HG03354 (cell line): ENCODE measurements at regions not wholly inside any gene's neighbourhood (a gene's known extent, or its start where the extent isn't known, plus 50 kb on each side); places are given as distances from the start of the nearest gene placed in this dataset.
"Not testable (repeated sequence)": the region's sequence is repeated elsewhere in the genome, so short reads cannot be mapped to it uniquely, and the experiment has no call there.

ENCODE experiments used
- ATAC-seq: cut with Tn5 transposase; IDR thresholded peaks from one replicate; pipeline ENCODE4 v1.9.1; 2021; ENCODE audit warnings: mild to moderate bottlenecking; ENCODE audit not compliant: unreplicated experiment, poor library complexity, severe bottlenecking

DNA sequence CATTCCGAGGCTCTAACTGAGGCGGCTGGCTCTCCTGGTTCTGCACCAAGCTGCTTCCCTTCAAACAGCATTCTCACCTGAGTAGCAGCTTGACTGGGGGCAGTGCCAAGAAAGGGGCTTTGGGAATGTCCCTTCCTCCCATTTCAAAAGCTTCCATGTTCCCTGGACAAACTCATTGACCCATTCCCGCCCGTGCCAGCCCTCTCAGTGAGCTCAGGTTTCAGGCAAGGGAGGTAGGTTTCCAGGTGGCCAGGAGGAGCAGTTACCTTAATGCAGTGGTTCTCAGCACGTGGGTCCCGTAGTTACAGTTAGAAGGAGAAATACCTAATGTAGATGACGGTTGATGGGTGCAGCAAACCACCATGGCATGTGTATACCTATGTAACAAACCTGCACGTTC, 135.2 kb downstream of the ELOVL4 start:
- no peak for ATAC-seq

DNA sequence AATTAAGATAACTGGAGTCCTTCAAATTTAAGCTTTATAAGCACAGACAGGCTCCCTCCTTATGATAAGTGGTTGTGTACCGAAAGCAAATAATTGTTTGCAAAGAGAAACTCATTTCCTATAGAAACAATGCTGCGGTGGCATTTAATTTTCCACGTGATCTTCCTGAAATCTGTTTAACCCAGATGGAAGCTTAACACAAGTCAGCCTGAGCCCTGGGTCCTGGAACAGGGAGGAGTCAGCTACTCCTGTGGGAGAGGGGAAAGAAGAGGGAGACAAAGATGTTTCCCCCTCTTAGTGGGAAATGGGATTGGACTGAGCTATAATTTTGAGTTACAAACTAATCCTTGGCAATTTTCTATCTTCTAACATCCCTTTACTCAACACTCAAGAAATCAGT, 136.5 kb downstream of the ELOVL4 start:
- no peak for ATAC-seq

DNA sequence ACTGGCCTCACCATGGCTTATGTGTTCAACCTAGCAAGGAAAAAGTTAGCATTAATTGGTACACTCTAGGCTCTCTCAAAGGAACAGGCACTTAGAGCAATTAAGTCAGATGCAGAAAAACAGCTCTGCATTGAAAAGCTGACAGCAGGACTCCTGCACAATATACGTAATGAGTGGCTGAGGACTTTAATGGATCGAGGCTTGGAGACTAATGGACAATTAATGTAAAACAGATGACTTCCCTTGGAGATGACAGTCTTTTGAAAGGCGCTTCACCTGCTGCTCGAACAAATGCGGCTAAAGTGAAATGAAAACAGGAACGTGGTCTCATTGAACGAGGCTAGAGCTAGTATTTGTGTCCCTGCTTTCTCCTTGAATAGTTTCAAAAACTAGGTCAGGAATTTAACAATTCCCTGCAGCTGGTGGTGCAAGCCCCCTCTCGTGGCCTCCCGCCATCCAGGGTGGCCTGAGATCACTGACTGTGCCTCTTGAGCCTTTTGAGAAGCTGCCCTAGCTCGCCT, 137.1 kb downstream of the ELOVL4 start:
- ATAC-seq: no peak

DNA sequence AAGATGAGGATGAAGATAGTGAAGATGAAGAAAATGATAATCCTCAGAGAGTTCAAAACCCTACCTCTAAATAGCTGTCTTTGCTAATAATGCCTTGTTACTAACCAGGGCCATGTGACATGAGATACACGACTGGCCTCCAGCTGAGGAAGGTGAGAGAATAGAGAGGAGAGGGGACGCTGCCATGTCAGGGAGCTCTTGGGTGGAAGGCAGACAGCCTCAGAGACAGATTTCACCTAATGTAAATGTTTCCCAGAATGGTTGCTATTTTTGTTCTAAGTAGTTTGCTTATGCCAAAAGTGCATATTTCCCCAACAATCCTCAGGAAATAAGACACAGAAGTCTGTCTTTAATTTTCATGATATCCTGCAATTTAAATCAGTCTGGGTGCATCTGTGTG, 138.4 kb downstream of the ELOVL4 start:
- ATAC-seq: no peak

GRCh38 chr6:79806661-79807060, 140.7 kb downstream of the ELOVL4 start:
- not testable (repeated sequence) for ATAC-seq

DNA sequence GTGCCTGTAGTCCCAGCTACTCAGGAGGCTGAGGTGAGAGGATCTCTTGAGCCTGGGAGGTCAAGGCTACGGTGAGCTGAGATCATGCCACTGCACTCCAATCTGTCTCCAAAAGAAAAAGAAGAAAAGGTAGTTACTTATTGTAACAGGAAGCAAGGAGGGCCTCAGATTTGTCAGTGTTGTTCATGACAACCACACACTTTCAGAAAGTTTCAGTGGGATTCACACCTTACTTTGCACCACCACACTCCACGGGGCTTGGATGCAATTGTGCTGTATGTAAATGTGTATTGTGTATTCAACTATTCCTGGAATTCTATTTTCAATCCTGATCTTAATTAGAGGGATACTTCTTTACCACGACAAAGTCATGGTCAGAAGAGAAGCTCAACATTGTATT, 142.6 kb downstream of the ELOVL4 start:
- no peak for ATAC-seq

- ATAC-seq: no peak
These were observed 143.4 kb downstream of the ELOVL4 start for GRCh38 chr6:79803917-79804316.

- no peak for ATAC-seq
These were observed 144.6 kb downstream of the ELOVL4 start for GRCh38 chr6:79802657-79803300.

- ATAC-seq: no peak
These were observed 146.0 kb downstream of the ELOVL4 start for GRCh38 chr6:79801362-79801761.

DNA sequence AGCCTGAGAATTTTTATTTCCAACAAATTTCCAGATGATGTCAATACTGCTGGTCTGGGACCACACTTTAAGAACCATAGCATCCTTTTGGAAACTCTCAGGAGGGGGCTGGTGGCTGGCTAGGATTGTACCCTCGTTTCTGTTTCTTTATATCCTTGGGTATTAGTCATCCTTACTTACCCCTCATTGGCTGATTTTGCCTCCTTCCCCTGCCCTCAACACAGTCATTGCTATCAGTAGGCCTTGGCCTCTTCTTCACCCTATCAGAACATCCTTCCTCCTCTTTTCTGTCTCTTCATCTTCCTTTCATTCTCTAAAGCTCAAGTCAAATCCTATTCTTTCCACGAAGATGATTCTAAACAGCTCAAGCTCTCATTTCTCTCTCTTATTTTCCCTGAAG, 148.5 kb downstream of the ELOVL4 start:
- no peak for ATAC-seq

- ATAC-seq: no peak
These were observed 149.4 kb downstream of the ELOVL4 start for GRCh38 chr6:79797912-79798311.

GRCh38 chr6:79797163-79797764, 150.1 kb downstream of the ELOVL4 start:
- ATAC-seq: no peak

- no peak for ATAC-seq
These were observed 151.2 kb downstream of the ELOVL4 start for GRCh38 chr6:79796197-79796596.

- no peak for ATAC-seq
These were observed 157.5 kb downstream of the ELOVL4 start for GRCh38 chr6:79789896-79790295.

DNA sequence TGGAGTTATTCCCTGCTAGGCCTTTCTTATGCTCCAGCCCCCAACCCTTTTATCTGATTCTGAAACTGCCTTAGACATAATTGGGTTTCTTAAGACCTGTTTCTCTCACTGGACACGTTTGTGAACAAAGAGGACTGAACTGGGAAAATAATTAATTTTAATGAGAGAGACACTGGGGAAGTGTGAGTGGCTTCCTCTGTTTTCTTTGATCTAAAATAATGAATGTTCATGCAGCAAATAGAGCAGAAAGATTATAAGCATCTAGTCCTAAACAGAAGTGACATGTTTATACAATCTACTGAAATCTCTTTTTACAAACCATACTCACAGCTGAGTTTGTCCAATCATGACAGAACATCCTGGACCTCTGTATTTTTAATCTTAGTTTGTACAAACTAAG, 157.6 kb downstream of the SH3BGRL2 start:
- no peak for ATAC-seq

- no peak for ATAC-seq
These were observed 156.5 kb downstream of the SH3BGRL2 start for GRCh38 chr6:79787626-79788025.

DNA sequence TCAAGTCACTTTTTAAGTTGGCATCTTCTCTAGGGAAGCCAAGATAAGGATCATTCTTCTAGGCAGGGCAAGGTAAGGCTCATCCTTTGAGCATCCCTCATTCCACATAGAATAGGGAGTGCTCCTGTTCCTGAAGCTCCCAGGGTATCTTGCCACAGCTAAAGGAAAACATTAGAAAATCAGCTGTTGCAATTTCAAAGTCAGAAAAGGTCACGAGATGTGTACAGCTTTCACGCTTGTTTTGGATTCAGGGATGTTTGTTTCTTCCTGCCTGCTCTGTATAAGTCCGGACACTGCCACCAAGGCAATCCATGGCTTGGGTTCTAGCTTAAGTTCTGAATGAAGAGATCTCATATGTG, 153.2 kb downstream of the SH3BGRL2 start:
- ATAC-seq: no peak

- ATAC-seq: no peak
These were observed 152.7 kb downstream of the SH3BGRL2 start for GRCh38 chr6:79783670-79784394.

- no peak for ATAC-seq
These were observed 151.9 kb downstream of the SH3BGRL2 start for GRCh38 chr6:79782792-79783580.

- no peak for ATAC-seq
These were observed 150.8 kb downstream of the SH3BGRL2 start for GRCh38 chr6:79781916-79782315.
